H7 (cell line): ENCODE measurements at regions not wholly inside any gene's neighbourhood (a gene's known extent, or its start where the extent isn't known, plus 50 kb on each side); places are given as distances from the start of the nearest gene placed in this dataset.
"Not testable (repeated sequence)": the region's sequence is repeated elsewhere in the genome, so short reads cannot be mapped to it uniquely, and the experiment has no call there.

ENCODE experiments used
- DNase-seq: peaks from one replicate; pipeline ENCODE4 v3.0.0; 2012
- H3K27me3 ChIP-seq: 2 replicates; pipeline ENCODE4 v1.6.0; 2011; ENCODE audit warnings: mild to moderate bottlenecking, low read length; ENCODE audit not compliant: control insufficient read depth, insufficient read depth
- H3K36me3 ChIP-seq: replicated peaks from 2 replicates; pipeline ENCODE4 v1.5.1; 2011; ENCODE audit warnings: low read length; ENCODE audit not compliant: control insufficient read depth, insufficient read depth
- H3K4me3 ChIP-seq: 2 replicates; pipeline ENCODE4 v1.5.1; 2011; ENCODE audit warnings: low read depth, mild to moderate bottlenecking, control low read depth, low read length, moderate library complexity; ENCODE audit not compliant: insufficient read depth

GRCh38 chrX:137195991-137196390 lies 162.2 kb upstream of the GPR101 start:
- DNase-seq: no peak
- H3K4me3 ChIP-seq: no peak overlapping the region
- no peaks in the 10 kb centered on the region for H3K27me3 ChIP-seq
- no peaks in the 10 kb centered on the region for H3K36me3 ChIP-seq

- DNase-seq: no peak
- H3K4me3 ChIP-seq: no peak overlapping the region
- H3K27me3 ChIP-seq: no peaks in the 10 kb centered on the region
- H3K36me3 ChIP-seq: no peaks in the 10 kb centered on the region
Measured at GRCh38 chrX:137195296-137195695, 161.5 kb upstream of the GPR101 start.

GRCh38 chrX:137194164-137194563 lies 160.4 kb upstream of the GPR101 start:
- Histone ChIP-seq H3K4me3 (no peak overlapping the region), H3K27me3 (no peaks in the 10 kb centered on the region), H3K36me3 (no peaks in the 10 kb centered on the region)
- peak; percentile 19 for DNase-seq

- no peak overlapping the region for H3K4me3 ChIP-seq
- no peak for DNase-seq
- H3K27me3 ChIP-seq: no peaks in the 10 kb centered on the region
- no peaks in the 10 kb centered on the region for H3K36me3 ChIP-seq
Measured at GRCh38 chrX:137187540-137187939, 153.7 kb upstream of the GPR101 start.

- no peak overlapping the region for H3K4me3 ChIP-seq
- H3K27me3 ChIP-seq: no peaks in the 10 kb centered on the region
- no peak for DNase-seq
- H3K36me3 ChIP-seq: no peaks in the 10 kb centered on the region
Measured at GRCh38 chrX:137178392-137178791, 144.6 kb upstream of the GPR101 start.

GRCh38 chrX:137172317-137172948 lies 138.6 kb upstream of the GPR101 start:
- no peak for DNase-seq
- Histone ChIP-seq H3K27me3 (no peaks in the 10 kb centered on the region), H3K4me3 (no peak overlapping the region), H3K36me3 (no peaks in the 10 kb centered on the region)

- no peak overlapping the region for H3K4me3 ChIP-seq
- no peak for DNase-seq
- H3K36me3 ChIP-seq: no peaks in the 10 kb centered on the region
- H3K27me3 ChIP-seq: no peaks in the 10 kb centered on the region
Measured at GRCh38 chrX:137171626-137172025, 137.8 kb upstream of the GPR101 start.

GRCh38 chrX:137166591-137166990 lies 132.8 kb upstream of the GPR101 start:
- no peaks in the 10 kb centered on the region for H3K27me3 ChIP-seq
- no peaks in the 10 kb centered on the region for H3K36me3 ChIP-seq
- DNase-seq: peak; percentile 47
- no peak overlapping the region for H3K4me3 ChIP-seq

GRCh38 chrX:137164329-137164728 lies 130.5 kb upstream of the GPR101 start:
- Histone ChIP-seq H3K36me3 (no peaks in the 10 kb centered on the region), H3K4me3 (no peak overlapping the region), H3K27me3 (no peaks in the 10 kb centered on the region)
- DNase-seq: no peak

- DNase-seq: peak; percentile 66
- H3K27me3 ChIP-seq: no peaks in the 10 kb centered on the region
- H3K4me3 ChIP-seq: no peak overlapping the region
- no peaks in the 10 kb centered on the region for H3K36me3 ChIP-seq
Measured at GRCh38 chrX:137151403-137151802, 117.6 kb upstream of the GPR101 start.

GRCh38 chrX:137143864-137144263 lies 110.1 kb upstream of the GPR101 start:
- Histone ChIP-seq H3K36me3 (no peaks in the 10 kb centered on the region), H3K4me3 (no peak overlapping the region), H3K27me3 (no peaks in the 10 kb centered on the region)
- DNase-seq: no peak

GRCh38 chrX:137122651-137123050 lies 88.9 kb upstream of the GPR101 start:
- H3K27me3 ChIP-seq, DNase-seq, H3K36me3 ChIP-seq, H3K4me3 ChIP-seq: not testable (repeated sequence)

GRCh38 chrX:137119049-137119448 lies 85.3 kb upstream of the GPR101 start:
- DNase-seq: no peak
- no peak overlapping the region for H3K4me3 ChIP-seq
- H3K27me3 ChIP-seq: no peaks in the 10 kb centered on the region
- no peaks in the 10 kb centered on the region for H3K36me3 ChIP-seq

GRCh38 chrX:137118536-137118935 lies 84.7 kb upstream of the GPR101 start:
- Histone ChIP-seq H3K4me3 (no peak overlapping the region), H3K27me3 (no peaks in the 10 kb centered on the region), H3K36me3 (no peaks in the 10 kb centered on the region)
- no peak for DNase-seq

- Histone ChIP-seq H3K4me3 (no peak overlapping the region), H3K27me3 (no peaks in the 10 kb centered on the region), H3K36me3 (no peaks in the 10 kb centered on the region)
- no peak for DNase-seq
Measured at GRCh38 chrX:137118136-137118535, 84.3 kb upstream of the GPR101 start.

- H3K36me3 ChIP-seq, DNase-seq: not testable (repeated sequence)
Measured at GRCh38 chrX:137107877-137108276, 74.1 kb upstream of the GPR101 start.

More at GRCh38 chrX:137107877-137108276, 74.1 kb upstream of the GPR101 start:
- H3K27me3 ChIP-seq, H3K4me3 ChIP-seq: not testable (repeated sequence)
